Stimulated activated CD4-positive, alpha-beta T cell treated with anti-CD3 and anti-CD28 coated beads, Interleukin-15, amount 100 ng/mL, for 24 hours (primary cell): ENCODE measurements at regions not wholly inside any gene's neighbourhood (a gene's known extent, or its start where the extent isn't known, plus 50 kb on each side); places are given as distances from the start of the nearest gene placed in this dataset.

Experiments
- DNase-seq: peaks from one replicate; pipeline ENCODE4 v3.0.0-alpha.2; 2020

GRCh38 chrX:43514820-43515219 lies 141.3 kb upstream of the MAOA start:
- DNase-seq = no peak

GRCh38 chrX:43522582-43522981 lies 133.5 kb upstream of the MAOA start:
- DNase-seq = no peak

GRCh38 chrX:43525901-43526610 lies 130.0 kb upstream of the MAOA start:
- no peak for DNase-seq

GRCh38 chrX:43526878-43527277 lies 129.2 kb upstream of the MAOA start:
- no peak for DNase-seq

GRCh38 chrX:43527801-43528200 lies 128.3 kb upstream of the MAOA start:
- DNase-seq = no peak

- DNase-seq = no peak
Measured at GRCh38 chrX:43530837-43531236, 125.3 kb upstream of the MAOA start.

GRCh38 chrX:43540318-43540717 lies 115.8 kb upstream of the MAOA start:
- DNase-seq = no peak

- DNase-seq = no peak
Measured at GRCh38 chrX:43551590-43551989, 104.5 kb upstream of the MAOA start.

GRCh38 chrX:43552156-43552555 lies 103.9 kb upstream of the MAOA start:
- DNase-seq = no peak

- no peak for DNase-seq
Measured at GRCh38 chrX:43552703-43553102, 103.4 kb upstream of the MAOA start.

GRCh38 chrX:43553257-43553656 lies 102.8 kb upstream of the MAOA start:
- DNase-seq = no peak

- DNase-seq = no peak
Measured at GRCh38 chrX:43556207-43556606, 99.9 kb upstream of the MAOA start.

- DNase-seq = peak; percentile 67
Measured at GRCh38 chrX:43557792-43558191, 98.3 kb upstream of the MAOA start.

- peak; percentile 36 for DNase-seq
Measured at GRCh38 chrX:43559644-43560043, 96.5 kb upstream of the MAOA start.

GRCh38 chrX:43560247-43560946 lies 95.7 kb upstream of the MAOA start:
- DNase-seq = no peak

- DNase-seq = no peak
Measured at GRCh38 chrX:43562372-43562771, 93.7 kb upstream of the MAOA start.

GRCh38 chrX:43564953-43565352 lies 91.1 kb upstream of the MAOA start:
- DNase-seq = no peak

- DNase-seq = no peak
Measured at GRCh38 chrX:43566170-43566569, 89.9 kb upstream of the MAOA start.

GRCh38 chrX:43573441-43574015 lies 82.6 kb upstream of the MAOA start:
- DNase-seq = no peak

GRCh38 chrX:43580621-43581020 lies 75.5 kb upstream of the MAOA start:
- no peak for DNase-seq

GRCh38 chrX:43581167-43581566 lies 74.9 kb upstream of the MAOA start:
- no peak for DNase-seq

GRCh38 chrX:43581888-43582539 lies 74.1 kb upstream of the MAOA start:
- DNase-seq = no peak

- no peak for DNase-seq
Measured at GRCh38 chrX:43582540-43582913, 73.6 kb upstream of the MAOA start.

GRCh38 chrX:43585922-43586321 lies 70.2 kb upstream of the MAOA start:
- no peak for DNase-seq
